SK-N-SH (cell line): ENCODE measurements at regions not wholly inside any gene's neighbourhood (a gene's known extent, or its start where the extent isn't known, plus 50 kb on each side); places are given as distances from the start of the nearest gene placed in this dataset.

Experiments
- CTCF ChIA-PET: fragments of 300-600, 350-600 bp; formaldehyde crosslinking; extraction: SDS; loops from one replicate; lab custom pipeline; 2021; lab: Yijun Ruan, JAX
- POLR2A ChIA-PET: fragments of 350-600 bp; sonication (Branson Sonifier 250); formaldehyde crosslinking; extraction: SDS; loops from one replicate; lab custom pipeline; 2020; ENCODE audit warnings: antibody characterized with exemption, inconsistent platforms; lab: Yijun Ruan, JAX
- DNase-seq: peaks from one replicate; pipeline ENCODE4 v3.0.0; 2012
- H2AFZ ChIP-seq: fragments of 200-600 bp; sonication (generic); 2 replicates; pipeline ENCODE4 v1.8.1; 2016; ENCODE audit warnings: antibody characterized with exemption, mild to moderate bottlenecking, low read depth
- H3F3A ChIP-seq: fragments of 200-600 bp; sonication (generic); replicated peaks from 2 replicates; pipeline ENCODE3; 2016; ENCODE audit warnings: antibody characterized with exemption, mild to moderate bottlenecking; ENCODE audit not compliant: insufficient read depth
- H3K27ac ChIP-seq, 2 experiments: fragments of 200-500 bp in 1 of 2; fragments of 200-600 bp in 1 of 2; sonication (Bioruptor generic) in 1 of 2; sonication (generic), shearing (Covaris generic) in 1 of 2; 2 replicates each; pipeline versions ENCODE4 v1.5.1 to v1.6.1; 2014 to 2016; ENCODE audit warnings: low read depth in 2 of 2, inconsistent platforms in 1 of 2, low read length in 1 of 2, mild to moderate bottlenecking in 1 of 2, mixed read lengths in 1 of 2
- H3K27me3 ChIP-seq: fragments of 200-600 bp; sonication (generic), shearing (Covaris generic); 2 replicates; pipeline ENCODE4 v1.6.1; 2016; ENCODE audit warnings: mixed run types; ENCODE audit not compliant: insufficient read depth
- H3K36me3 ChIP-seq, 2 experiments: fragments of 200-500 bp in 1 of 2; fragments of 200-600 bp in 1 of 2; sonication (Bioruptor generic) in 1 of 2; sonication (generic) in 1 of 2; replicated peaks in 1 of 2; 2 replicates each; pipeline versions ENCODE3 to v1.5.1; 2014 to 2016; ENCODE audit warnings: low read length in 1 of 2, mild to moderate bottlenecking in 1 of 2; ENCODE audit not compliant: insufficient read depth in 2 of 2, control insufficient read depth in 1 of 2
- H3K4me1 ChIP-seq, 2 experiments: fragments of 200-500 bp in 1 of 2; fragments of 200-600 bp in 1 of 2; sonication (Bioruptor generic) in 1 of 2; sonication (generic), shearing (Covaris generic) in 1 of 2; 2 replicates each; pipeline versions ENCODE4 v1.5.1 to v1.6.1; 2014 to 2016; ENCODE audit warnings: low read depth in 1 of 2, low read length in 1 of 2, mixed run types in 1 of 2; ENCODE audit not compliant: insufficient read depth in 2 of 2, control insufficient read depth in 1 of 2
- H3K4me2 ChIP-seq: fragments of 200-600 bp; sonication (generic), shearing (Covaris generic); 2 replicates; pipeline ENCODE4 v1.6.1; 2017; ENCODE audit warnings: mixed run types
- H3K4me3 ChIP-seq, 2 experiments: fragments of 200-500 bp in 1 of 2; fragments of 200-600 bp in 1 of 2; sonication (Bioruptor generic) in 1 of 2; sonication (generic), shearing (Covaris generic) in 1 of 2; 2 replicates each; pipeline versions ENCODE4 v1.5.1 to v1.8.1; 2014 to 2016; ENCODE audit warnings: low read depth in 2 of 2, inconsistent platforms in 1 of 2, low read length in 1 of 2, mild to moderate bottlenecking in 1 of 2, mixed read lengths in 1 of 2, moderate library complexity in 1 of 2
- H3K79me2 ChIP-seq: fragments of 200-600 bp; sonication (generic); 2 replicates; pipeline ENCODE4 v1.8.1; 2017; ENCODE audit warnings: mild to moderate bottlenecking; ENCODE audit not compliant: insufficient read depth
- H3K9ac ChIP-seq: fragments of 200-600 bp; sonication (generic); 2 replicates; pipeline ENCODE4 v1.6.1; 2017; ENCODE audit warnings: mixed run types
- H3K9me2 ChIP-seq: fragments of 200-600 bp; sonication (generic); 2 replicates; pipeline ENCODE4 v1.6.1; 2017; ENCODE audit warnings: mixed run types
- H3K9me3 ChIP-seq: fragments of 200-600 bp; sonication (generic); 2 replicates; pipeline ENCODE4 v1.6.1; 2017; ENCODE audit warnings: mixed run types, mild to moderate bottlenecking, moderate library complexity
- H4K20me1 ChIP-seq: fragments of 200-600 bp; sonication (generic); 2 replicates; pipeline ENCODE4 v1.6.1; 2017; ENCODE audit warnings: mild to moderate bottlenecking, mixed run types; ENCODE audit not compliant: insufficient read depth
- ELF1 ChIP-seq: IDR thresholded peaks from 2 replicates; pipeline ENCODE4 v1.4.0; 2012
- EP300 ChIP-seq, 2 experiments: IDR thresholded peaks; 2 replicates each; pipeline versions ENCODE4 v1.4.0 to v1.6.1; 2012; ENCODE audit warnings: borderline replicate concordance in 1 of 2, low read depth in 1 of 2, low read length in 1 of 2
- FOSL2 ChIP-seq: IDR thresholded peaks from 2 replicates; pipeline ENCODE4 v1.4.0; 2012; ENCODE audit warnings: low read depth, mild to moderate bottlenecking, moderate library complexity, borderline replicate concordance
- FOXM1 ChIP-seq: IDR thresholded peaks from 2 replicates; pipeline ENCODE4 v1.4.0; 2012; ENCODE audit warnings: low read depth, mild to moderate bottlenecking
- GABPA ChIP-seq: IDR thresholded peaks from 2 replicates; pipeline ENCODE4 v1.4.0; 2012; ENCODE audit warnings: low read depth, mild to moderate bottlenecking
- JUND ChIP-seq: IDR thresholded peaks from 2 replicates; pipeline ENCODE4 v1.4.0; 2012
- MEF2A ChIP-seq: IDR thresholded peaks from 2 replicates; pipeline ENCODE4 v1.4.0; 2012; ENCODE audit warnings: low read depth, borderline replicate concordance
- MXI1 ChIP-seq: IDR thresholded peaks from 2 replicates; pipeline ENCODE4 v1.6.1; 2012; ENCODE audit warnings: mild to moderate bottlenecking, low read depth, low read length, improper control_type of control experiment
- RAD21 ChIP-seq: IDR thresholded peaks from 2 replicates; pipeline ENCODE4 v1.6.1; 2012; ENCODE audit warnings: mild to moderate bottlenecking, low read length
- RCOR1 ChIP-seq: fragments of 150-350 bp; IDR thresholded peaks from 2 replicates; pipeline ENCODE4 v1.6.1; 2017; ENCODE audit warnings: antibody characterized with exemption, low read length
- RXRA ChIP-seq: IDR thresholded peaks from 2 replicates; pipeline ENCODE4 v1.4.0; 2012; ENCODE audit warnings: low read depth, mild to moderate bottlenecking, borderline replicate concordance
- SIN3A ChIP-seq: IDR thresholded peaks from 2 replicates; pipeline ENCODE4 v1.6.1; 2012; ENCODE audit warnings: low read depth, mild to moderate bottlenecking, low read length, moderate library complexity, borderline replicate concordance
- SMC3 ChIP-seq: IDR thresholded peaks from 2 replicates; pipeline ENCODE4 v1.6.1; 2012; ENCODE audit warnings: low read depth, low read length, improper control_type of control experiment
- TAF1 ChIP-seq: IDR thresholded peaks from 2 replicates; pipeline ENCODE4 v1.6.1; 2012; ENCODE audit warnings: low read depth, mild to moderate bottlenecking, low read length, moderate library complexity, borderline replicate concordance
- TEAD4 ChIP-seq: IDR thresholded peaks from 2 replicates; pipeline ENCODE4 v1.4.0; 2012; ENCODE audit warnings: mild to moderate bottlenecking, borderline replicate concordance; ENCODE audit not compliant: insufficient read depth
- USF1 ChIP-seq: IDR thresholded peaks from 2 replicates; pipeline ENCODE4 v1.4.0; 2012; ENCODE audit warnings: low read depth, borderline replicate concordance
- YY1 ChIP-seq: IDR thresholded peaks from 2 replicates; pipeline ENCODE4 v1.4.0; 2012; ENCODE audit warnings: low read depth, mild to moderate bottlenecking
- WGBS: methylation state at CpG from one replicate; pipeline ENCODE4 v1.1.6; 2017; ENCODE audit warnings: low lambda C conversion rate; 5-methylcytosine and 5-hydroxymethylcytosine counted together
- TF ChIP-seq, protein P1 (sequence below): IDR thresholded peaks from 2 replicates; pipeline ENCODE4 v1.6.1; 2012; ENCODE audit warnings: mild to moderate bottlenecking, low read depth, low read length, moderate library complexity
- TF ChIP-seq, protein P2 (sequence below): IDR thresholded peaks from 2 replicates; pipeline ENCODE4 v1.4.0; 2012; ENCODE audit warnings: low read depth
- TF ChIP-seq, protein P3 (sequence below): fragments of 150-350 bp; IDR thresholded peaks from 2 replicates; pipeline ENCODE4 v1.6.1; 2016; ENCODE audit warnings: mild to moderate bottlenecking, low read depth, low read length

DNA sequence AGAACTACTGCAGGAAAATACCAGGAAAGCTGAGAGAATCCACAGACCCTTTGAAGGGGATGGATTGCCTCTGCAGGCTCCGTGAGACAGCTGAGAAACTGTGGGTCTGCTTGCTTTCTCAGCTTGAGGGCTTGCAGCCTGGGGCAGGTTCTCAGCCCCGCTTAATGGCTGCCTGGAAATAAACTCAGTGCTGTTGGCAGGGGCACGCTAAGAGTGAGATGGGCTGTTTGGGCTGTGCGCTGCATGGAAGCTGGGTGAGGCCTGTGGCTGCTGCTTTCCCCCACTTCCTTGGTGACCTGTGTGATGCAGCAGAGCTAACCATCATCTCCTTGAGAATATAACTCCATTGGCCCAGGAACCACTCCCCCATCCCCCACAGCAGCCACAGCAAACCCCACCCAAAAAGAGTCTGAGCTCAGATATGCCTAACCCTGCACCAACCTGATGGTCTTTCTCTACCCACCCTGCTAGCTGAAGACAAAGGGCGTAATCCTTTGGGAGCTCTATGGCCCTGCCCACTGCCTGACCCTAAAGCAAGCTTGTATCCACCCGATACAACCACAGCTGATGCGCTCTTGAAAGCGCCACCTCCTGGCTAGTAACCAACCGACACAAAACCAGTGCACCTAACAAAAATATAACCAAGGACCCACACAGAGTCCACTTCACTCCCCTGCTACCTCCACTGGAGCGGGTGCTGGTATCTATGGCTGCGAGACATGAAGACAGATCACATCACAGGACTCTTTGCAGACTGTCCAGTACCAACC lies 800.6 kb upstream of the MAP3K7 start:
- H3K79me2 ChIP-seq: no peaks in the 10 kb centered on the region
- no peak overlapping the region for H3K9ac ChIP-seq
- no peaks in the 10 kb centered on the region for H3K9me2 ChIP-seq
- CTCF ChIA-PET: no interaction called here
- H3K9me3 ChIP-seq: no peaks in the 10 kb centered on the region
- no peak overlapping the region for H3K4me3 ChIP-seq
- H3K4me2 ChIP-seq: no peak overlapping the region
- H4K20me1 ChIP-seq: no peaks in the 10 kb centered on the region
- no peak overlapping the region for H2AFZ ChIP-seq
- no peaks in the 10 kb centered on the region for H3F3A ChIP-seq
- H3K4me1 ChIP-seq: no peaks in the 10 kb centered on the region
- TF ChIP-seq JUND: no peak
- TF ChIP-seq SMC3: no peak
- no peak for TF ChIP-seq EP300 (IDR thresholded peaks at IDR 0.05; ENCODE audit: borderline replicate concordance in 1 of 2, low read depth in 1 of 2, low read length in 1 of 2)
- TF ChIP-seq FOSL2: no peak
- TF ChIP-seq SIN3A: no peak
- no peak for TF ChIP-seq YY1
- TF ChIP-seq FOXM1: no peak
- no peak for TF ChIP-seq TEAD4
- TF ChIP-seq, protein P1, sequence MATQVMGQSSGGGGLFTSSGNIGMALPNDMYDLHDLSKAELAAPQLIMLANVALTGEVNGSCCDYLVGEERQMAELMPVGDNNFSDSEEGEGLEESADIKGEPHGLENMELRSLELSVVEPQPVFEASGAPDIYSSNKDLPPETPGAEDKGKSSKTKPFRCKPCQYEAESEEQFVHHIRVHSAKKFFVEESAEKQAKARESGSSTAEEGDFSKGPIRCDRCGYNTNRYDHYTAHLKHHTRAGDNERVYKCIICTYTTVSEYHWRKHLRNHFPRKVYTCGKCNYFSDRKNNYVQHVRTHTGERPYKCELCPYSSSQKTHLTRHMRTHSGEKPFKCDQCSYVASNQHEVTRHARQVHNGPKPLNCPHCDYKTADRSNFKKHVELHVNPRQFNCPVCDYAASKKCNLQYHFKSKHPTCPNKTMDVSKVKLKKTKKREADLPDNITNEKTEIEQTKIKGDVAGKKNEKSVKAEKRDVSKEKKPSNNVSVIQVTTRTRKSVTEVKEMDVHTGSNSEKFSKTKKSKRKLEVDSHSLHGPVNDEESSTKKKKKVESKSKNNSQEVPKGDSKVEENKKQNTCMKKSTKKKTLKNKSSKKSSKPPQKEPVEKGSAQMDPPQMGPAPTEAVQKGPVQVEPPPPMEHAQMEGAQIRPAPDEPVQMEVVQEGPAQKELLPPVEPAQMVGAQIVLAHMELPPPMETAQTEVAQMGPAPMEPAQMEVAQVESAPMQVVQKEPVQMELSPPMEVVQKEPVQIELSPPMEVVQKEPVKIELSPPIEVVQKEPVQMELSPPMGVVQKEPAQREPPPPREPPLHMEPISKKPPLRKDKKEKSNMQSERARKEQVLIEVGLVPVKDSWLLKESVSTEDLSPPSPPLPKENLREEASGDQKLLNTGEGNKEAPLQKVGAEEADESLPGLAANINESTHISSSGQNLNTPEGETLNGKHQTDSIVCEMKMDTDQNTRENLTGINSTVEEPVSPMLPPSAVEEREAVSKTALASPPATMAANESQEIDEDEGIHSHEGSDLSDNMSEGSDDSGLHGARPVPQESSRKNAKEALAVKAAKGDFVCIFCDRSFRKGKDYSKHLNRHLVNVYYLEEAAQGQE: no peak
- no peak for TF ChIP-seq MXI1
- TF ChIP-seq, protein P2, sequence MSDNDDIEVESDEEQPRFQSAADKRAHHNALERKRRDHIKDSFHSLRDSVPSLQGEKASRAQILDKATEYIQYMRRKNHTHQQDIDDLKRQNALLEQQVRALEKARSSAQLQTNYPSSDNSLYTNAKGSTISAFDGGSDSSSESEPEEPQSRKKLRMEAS: no peak
- no peak for TF ChIP-seq RXRA
- TF ChIP-seq, protein P3, sequence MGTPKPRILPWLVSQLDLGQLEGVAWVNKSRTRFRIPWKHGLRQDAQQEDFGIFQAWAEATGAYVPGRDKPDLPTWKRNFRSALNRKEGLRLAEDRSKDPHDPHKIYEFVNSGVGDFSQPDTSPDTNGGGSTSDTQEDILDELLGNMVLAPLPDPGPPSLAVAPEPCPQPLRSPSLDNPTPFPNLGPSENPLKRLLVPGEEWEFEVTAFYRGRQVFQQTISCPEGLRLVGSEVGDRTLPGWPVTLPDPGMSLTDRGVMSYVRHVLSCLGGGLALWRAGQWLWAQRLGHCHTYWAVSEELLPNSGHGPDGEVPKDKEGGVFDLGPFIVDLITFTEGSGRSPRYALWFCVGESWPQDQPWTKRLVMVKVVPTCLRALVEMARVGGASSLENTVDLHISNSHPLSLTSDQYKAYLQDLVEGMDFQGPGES: no peak
- TF ChIP-seq TAF1: no peak
- no peak for TF ChIP-seq RAD21
- TF ChIP-seq MEF2A: no peak
- TF ChIP-seq USF1: no peak
- TF ChIP-seq GABPA: no peak
- no peak for TF ChIP-seq ELF1
- no peak for TF ChIP-seq RCOR1
- DNase-seq: no peak
- no peaks in the 10 kb centered on the region for H3K27me3 ChIP-seq
- H3K27ac ChIP-seq: no peak overlapping the region
- 33% methylated on average over 6 of the region's 11 CpGs for WGBS
- POLR2A ChIA-PET: no interaction called here
- H3K36me3 ChIP-seq: no peaks in the 10 kb centered on the region
